Esophagus muscularis mucosa (tissue), 4 donors: ENCODE measurements at regions not wholly inside any gene's neighbourhood (a gene's known extent, or its start where the extent isn't known, plus 50 kb on each side); places are given as distances from the start of the nearest gene placed in this dataset.

Source experiments
- EP300 ChIP-seq: sonication (generic); formaldehyde crosslinking; IDR thresholded peaks from one replicate; pipeline ENCODE4 v1.6.1; 2017; ENCODE audit warnings: antibody characterized with exemption
- POLR2A ChIP-seq: fragments of 450-650 bp; IDR thresholded peaks from one replicate; pipeline ENCODE4 v1.6.1; 2017; ENCODE audit warnings: antibody characterized with exemption, moderate library complexity, mild to moderate bottlenecking, low read depth
- TF ChIP-seq, protein P1 (sequence below), 3 experiments: fragments of 200-600 bp in 2 of 3; fragments of 450-650 bp in 1 of 3; sonication (generic) in 2 of 3; IDR thresholded peaks; one replicate each; pipeline ENCODE4 v1.5.1; 2017 to 2019; ENCODE audit warnings: antibody characterized with exemption in 3 of 3, mild to moderate bottlenecking in 2 of 3, moderate library complexity in 1 of 3

DNA sequence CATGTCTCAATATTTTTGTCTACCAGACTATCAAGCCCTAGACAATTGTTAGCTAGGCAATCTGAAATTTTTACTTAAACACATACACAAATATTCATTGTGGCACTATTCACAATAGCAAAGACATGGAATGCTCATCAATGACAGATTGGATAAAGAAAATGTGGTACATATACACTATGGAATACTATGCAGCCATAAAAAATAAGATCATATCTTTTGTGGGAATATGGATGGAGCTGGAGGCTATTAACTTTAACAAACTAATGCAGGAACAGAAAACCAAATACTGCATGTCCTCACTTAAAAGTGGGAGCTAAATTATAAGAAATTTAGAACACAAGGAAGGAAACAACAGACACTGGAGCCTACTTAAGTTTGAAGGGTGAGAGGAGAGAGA is 288.6 kb upstream of the MIR17HG start:
- TF ChIP-seq, protein P1, sequence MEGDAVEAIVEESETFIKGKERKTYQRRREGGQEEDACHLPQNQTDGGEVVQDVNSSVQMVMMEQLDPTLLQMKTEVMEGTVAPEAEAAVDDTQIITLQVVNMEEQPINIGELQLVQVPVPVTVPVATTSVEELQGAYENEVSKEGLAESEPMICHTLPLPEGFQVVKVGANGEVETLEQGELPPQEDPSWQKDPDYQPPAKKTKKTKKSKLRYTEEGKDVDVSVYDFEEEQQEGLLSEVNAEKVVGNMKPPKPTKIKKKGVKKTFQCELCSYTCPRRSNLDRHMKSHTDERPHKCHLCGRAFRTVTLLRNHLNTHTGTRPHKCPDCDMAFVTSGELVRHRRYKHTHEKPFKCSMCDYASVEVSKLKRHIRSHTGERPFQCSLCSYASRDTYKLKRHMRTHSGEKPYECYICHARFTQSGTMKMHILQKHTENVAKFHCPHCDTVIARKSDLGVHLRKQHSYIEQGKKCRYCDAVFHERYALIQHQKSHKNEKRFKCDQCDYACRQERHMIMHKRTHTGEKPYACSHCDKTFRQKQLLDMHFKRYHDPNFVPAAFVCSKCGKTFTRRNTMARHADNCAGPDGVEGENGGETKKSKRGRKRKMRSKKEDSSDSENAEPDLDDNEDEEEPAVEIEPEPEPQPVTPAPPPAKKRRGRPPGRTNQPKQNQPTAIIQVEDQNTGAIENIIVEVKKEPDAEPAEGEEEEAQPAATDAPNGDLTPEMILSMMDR (IDR thresholded peaks at IDR 0.05), result no peak
- TF ChIP-seq EP300 (no peak), POLR2A (no peak)
